Glutamatergic neuron (in vitro differentiated cells): ENCODE measurements at regions not wholly inside any gene's neighbourhood (a gene's known extent, or its start where the extent isn't known, plus 50 kb on each side); places are given as distances from the start of the nearest gene placed in this dataset.

Source experiments
- DNase-seq: peaks from one replicate; pipeline ENCODE4 v3.0.0; 2022
- H3K27ac Mint-ChIP-seq: one replicate; pipeline ENCODE4 v1.8.0; 2020; ENCODE audit warnings: mild to moderate bottlenecking, mixed read lengths, inconsistent platforms; ENCODE audit not compliant: unreplicated experiment
- H3K27me3 Mint-ChIP-seq: one replicate; pipeline ENCODE4 v1.8.0; 2020; ENCODE audit warnings: mild to moderate bottlenecking, moderate library complexity, mixed read lengths, inconsistent platforms; ENCODE audit not compliant: unreplicated experiment
- H3K36me3 Mint-ChIP-seq: one replicate; pipeline ENCODE4 v1.8.0; 2020; ENCODE audit warnings: mild to moderate bottlenecking, mixed read lengths, inconsistent platforms; ENCODE audit not compliant: unreplicated experiment
- H3K4me1 Mint-ChIP-seq: one replicate; pipeline ENCODE4 v1.8.0; 2020; ENCODE audit warnings: mild to moderate bottlenecking, low read depth, mixed read lengths, inconsistent platforms; ENCODE audit not compliant: unreplicated experiment
- H3K4me3 Mint-ChIP-seq: one replicate; pipeline ENCODE4 v1.8.0; 2020; ENCODE audit warnings: mild to moderate bottlenecking, mixed read lengths, inconsistent platforms; ENCODE audit not compliant: unreplicated experiment
- H3K9me3 Mint-ChIP-seq: one replicate; pipeline ENCODE4 v1.8.0; 2020; ENCODE audit warnings: mild to moderate bottlenecking, moderate library complexity, mixed read lengths, inconsistent platforms; ENCODE audit not compliant: unreplicated experiment
- TF ChIP-seq, protein P1 (sequence below): fragments of 200-600 bp; sonication (generic); IDR thresholded peaks from one replicate; pipeline ENCODE4 v1.5.0; 2021; ENCODE audit not compliant: partially characterized antibody, unreplicated experiment

DNA sequence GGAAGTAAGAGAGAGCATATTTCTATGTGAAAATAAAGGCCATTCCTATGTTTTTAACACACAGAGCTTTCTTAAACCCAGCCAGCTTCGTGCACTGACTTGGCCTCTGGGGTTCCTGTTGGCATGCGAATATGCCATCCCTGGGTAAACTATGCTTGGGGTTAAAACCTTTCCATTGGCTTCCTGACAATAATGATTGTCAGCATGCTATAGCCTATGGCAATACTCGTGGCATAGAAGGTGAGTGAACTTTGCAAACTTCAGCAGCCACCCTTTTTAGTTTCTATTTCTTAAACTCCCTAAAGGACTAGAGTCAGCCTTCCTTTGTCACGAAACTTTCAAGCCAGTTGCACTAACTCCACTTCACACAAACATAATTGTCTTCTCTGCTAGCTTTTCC, 148.4 kb upstream of the RGS6 start:
- peaks cover 2% of the 10 kb centered on the region for H3K27me3 Mint-ChIP-seq
- H3K9me3 Mint-ChIP-seq: no peaks in the 10 kb centered on the region
- DNase-seq: no peak
- H3K36me3 Mint-ChIP-seq: no peaks in the 10 kb centered on the region
- H3K4me1 Mint-ChIP-seq: no peaks in the 10 kb centered on the region
- H3K27ac Mint-ChIP-seq: no peak overlapping the region
- H3K4me3 Mint-ChIP-seq: no peak overlapping the region
- TF ChIP-seq, protein P1, sequence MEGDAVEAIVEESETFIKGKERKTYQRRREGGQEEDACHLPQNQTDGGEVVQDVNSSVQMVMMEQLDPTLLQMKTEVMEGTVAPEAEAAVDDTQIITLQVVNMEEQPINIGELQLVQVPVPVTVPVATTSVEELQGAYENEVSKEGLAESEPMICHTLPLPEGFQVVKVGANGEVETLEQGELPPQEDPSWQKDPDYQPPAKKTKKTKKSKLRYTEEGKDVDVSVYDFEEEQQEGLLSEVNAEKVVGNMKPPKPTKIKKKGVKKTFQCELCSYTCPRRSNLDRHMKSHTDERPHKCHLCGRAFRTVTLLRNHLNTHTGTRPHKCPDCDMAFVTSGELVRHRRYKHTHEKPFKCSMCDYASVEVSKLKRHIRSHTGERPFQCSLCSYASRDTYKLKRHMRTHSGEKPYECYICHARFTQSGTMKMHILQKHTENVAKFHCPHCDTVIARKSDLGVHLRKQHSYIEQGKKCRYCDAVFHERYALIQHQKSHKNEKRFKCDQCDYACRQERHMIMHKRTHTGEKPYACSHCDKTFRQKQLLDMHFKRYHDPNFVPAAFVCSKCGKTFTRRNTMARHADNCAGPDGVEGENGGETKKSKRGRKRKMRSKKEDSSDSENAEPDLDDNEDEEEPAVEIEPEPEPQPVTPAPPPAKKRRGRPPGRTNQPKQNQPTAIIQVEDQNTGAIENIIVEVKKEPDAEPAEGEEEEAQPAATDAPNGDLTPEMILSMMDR: no peak

DNA sequence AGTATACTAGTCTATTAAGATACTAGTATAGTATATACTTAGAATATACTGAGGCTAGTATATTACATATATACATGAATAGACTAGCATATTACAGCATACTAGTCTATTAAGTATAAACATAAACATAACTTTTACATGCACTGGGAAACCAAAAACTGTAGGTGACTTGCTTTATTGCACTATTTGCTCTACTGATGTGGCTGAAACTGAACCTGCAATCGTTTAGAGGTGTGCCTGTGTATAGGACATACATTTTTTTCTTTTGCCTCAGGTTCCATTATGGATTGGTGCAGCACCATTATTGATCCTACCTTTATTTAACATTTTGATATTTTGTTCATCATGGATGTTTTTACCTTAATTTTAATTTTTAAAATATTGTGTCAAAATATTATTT, 143.2 kb upstream of the RGS6 start:
- TF ChIP-seq, protein P1: no peak
- Mint-ChIP-seq H3K27me3 (no peaks in the 10 kb centered on the region), H3K36me3 (no peaks in the 10 kb centered on the region), H3K27ac (no peak overlapping the region), H3K4me1 (no peaks in the 10 kb centered on the region), H3K9me3 (no peaks in the 10 kb centered on the region), H3K4me3 (no peak overlapping the region)
- DNase-seq: no peak

DNA sequence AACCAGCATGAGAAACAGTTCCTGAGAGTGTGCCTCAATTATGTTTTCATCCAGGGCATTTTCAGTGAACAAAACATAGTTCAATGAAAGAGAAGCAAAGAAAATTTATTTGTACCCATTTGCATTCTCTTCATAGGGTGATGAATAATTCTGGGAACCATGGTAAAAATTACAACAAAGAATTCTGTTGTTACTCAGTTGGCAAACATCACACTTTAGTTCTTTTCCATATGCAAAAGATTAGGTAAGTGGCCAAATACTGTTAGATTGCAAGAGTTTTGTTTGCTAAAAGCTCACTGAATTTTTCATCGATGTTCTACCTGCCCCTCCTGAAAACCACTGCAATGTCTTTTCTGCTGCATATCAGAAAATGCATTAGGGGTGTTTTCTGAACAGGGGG, 132.4 kb upstream of the RGS6 start:
- H3K27me3 Mint-ChIP-seq: no peaks in the 10 kb centered on the region
- H3K4me3 Mint-ChIP-seq: no peak overlapping the region
- TF ChIP-seq, protein P1: no peak
- H3K9me3 Mint-ChIP-seq: no peaks in the 10 kb centered on the region
- H3K36me3 Mint-ChIP-seq: no peaks in the 10 kb centered on the region
- H3K27ac Mint-ChIP-seq: no peak overlapping the region
- no peaks in the 10 kb centered on the region for H3K4me1 Mint-ChIP-seq
- DNase-seq: no peak

DNA sequence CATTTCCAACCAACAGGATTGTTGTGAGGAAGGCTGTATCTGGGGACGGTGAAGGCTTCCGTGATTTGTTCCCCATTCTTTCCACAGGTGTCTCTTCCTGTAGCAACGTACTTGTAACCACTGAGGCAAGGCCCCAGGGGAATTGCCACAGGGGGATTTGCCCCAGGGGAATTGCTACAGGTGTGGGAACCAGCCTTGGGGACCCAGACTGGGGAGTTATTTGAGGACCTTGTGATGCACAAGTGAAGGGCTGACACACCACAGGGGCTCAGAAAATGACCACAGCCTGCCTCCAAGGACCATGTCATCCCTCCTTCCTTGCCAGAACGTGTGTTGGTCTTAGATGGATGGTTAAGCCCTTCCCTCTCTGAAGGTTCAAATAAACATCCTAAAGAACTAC, 131.4 kb upstream of the RGS6 start:
- H3K9me3 Mint-ChIP-seq: no peaks in the 10 kb centered on the region
- H3K4me1 Mint-ChIP-seq: no peaks in the 10 kb centered on the region
- no peak overlapping the region for H3K27ac Mint-ChIP-seq
- no peak overlapping the region for H3K4me3 Mint-ChIP-seq
- no peaks in the 10 kb centered on the region for H3K27me3 Mint-ChIP-seq
- no peaks in the 10 kb centered on the region for H3K36me3 Mint-ChIP-seq
- DNase-seq: no peak
- TF ChIP-seq, protein P1: no peak

- H3K9me3 Mint-ChIP-seq: no peaks in the 10 kb centered on the region
- H3K27ac Mint-ChIP-seq: no peak overlapping the region
- no peak for DNase-seq
- no peak overlapping the region for H3K4me3 Mint-ChIP-seq
- TF ChIP-seq, protein P1: no peak
- peaks cover 4% of the 10 kb centered on the region for H3K4me1 Mint-ChIP-seq
- no peaks in the 10 kb centered on the region for H3K36me3 Mint-ChIP-seq
- no peaks in the 10 kb centered on the region for H3K27me3 Mint-ChIP-seq
These were observed 128.5 kb upstream of the RGS6 start for GRCh38 chr14:71803539-71804260.
